Amniotic stem cell (primary cell): ENCODE measurements at regions not wholly inside any gene's neighbourhood (a gene's known extent, or its start where the extent isn't known, plus 50 kb on each side); places are given as distances from the start of the nearest gene placed in this dataset.

ENCODE experiments used
- DNase-seq: peaks from one replicate; lab custom pipeline; 2025; lab: John Stamatoyannopoulos, UW

GRCh38 chr18:67290421-67290820, 226.1 kb downstream of the DSEL start:
- no peak for DNase-seq

GRCh38 chr18:67285583-67285982, 230.9 kb downstream of the DSEL start:
- DNase-seq: no peak

GRCh38 chr18:67282796-67283195, 233.7 kb downstream of the DSEL start:
- DNase-seq: no peak

- DNase-seq: no peak
Measured at GRCh38 chr18:67281746-67282145, 234.8 kb downstream of the DSEL start.

GRCh38 chr18:67280486-67281242, 235.9 kb downstream of the DSEL start:
- no peak for DNase-seq

GRCh38 chr18:67279988-67280387, 236.5 kb downstream of the DSEL start:
- no peak for DNase-seq

- no peak for DNase-seq
Measured at GRCh38 chr18:67278984-67279383, 237.5 kb downstream of the DSEL start.

- no peak for DNase-seq
Measured at GRCh38 chr18:67276638-67277037, 239.9 kb downstream of the DSEL start.

GRCh38 chr18:67273288-67273687, 243.2 kb downstream of the DSEL start:
- no peak for DNase-seq

- DNase-seq: no peak
Measured at GRCh38 chr18:67269206-67269605, 247.3 kb downstream of the DSEL start.

- no peak for DNase-seq
Measured at GRCh38 chr18:67268530-67268929, 248.0 kb downstream of the DSEL start.

- DNase-seq: peak; percentile 3
Measured at GRCh38 chr18:67266246-67267237, 250.0 kb downstream of the DSEL start.

GRCh38 chr18:67265464-67266245, 250.9 kb downstream of the DSEL start:
- DNase-seq: peak; percentile 42

GRCh38 chr18:67261931-67262552, 254.5 kb downstream of the DSEL start:
- no peak for DNase-seq

- no peak for DNase-seq
Measured at GRCh38 chr18:67260841-67261240, 255.7 kb downstream of the DSEL start.

GRCh38 chr18:67250776-67251424, 265.6 kb downstream of the DSEL start:
- no peak for DNase-seq

GRCh38 chr18:67243799-67244587, 272.5 kb downstream of the DSEL start:
- DNase-seq: no peak

- DNase-seq: no peak
Measured at GRCh38 chr18:67242001-67242400, 274.5 kb downstream of the DSEL start.

GRCh38 chr18:67241299-67241698, 275.2 kb downstream of the DSEL start:
- no peak for DNase-seq

GRCh38 chr18:67239826-67240225, 276.7 kb downstream of the DSEL start:
- DNase-seq: no peak
